ENCODE measurements at regions not wholly inside any gene's neighbourhood (a gene's known extent, or its start where the extent isn't known, plus 50 kb on each side); places are given as distances from the start of the nearest gene placed in this dataset.

DNA sequence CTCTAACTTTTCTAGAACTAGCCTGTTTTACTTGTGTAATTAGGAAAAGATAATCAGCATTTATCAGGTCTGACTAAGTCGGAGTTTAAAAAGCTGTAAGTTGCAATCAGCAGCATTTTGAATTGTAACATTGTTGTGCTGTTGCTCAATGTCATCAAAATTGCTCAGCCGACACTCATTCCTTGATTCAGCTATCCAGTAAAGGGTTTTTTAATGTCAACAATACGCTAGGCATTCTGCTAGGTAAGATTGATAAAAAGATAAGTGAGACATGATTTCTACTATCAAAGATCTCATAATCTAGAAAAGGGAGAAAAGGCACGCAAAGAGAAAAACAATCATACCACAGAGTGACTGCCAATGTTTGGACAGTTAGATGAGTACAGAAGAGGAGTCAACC, 327.1 kb upstream of the CDH2 start:
- DNase-seq (ENCODE audit: low spot score): no peak
- no peaks in the 10 kb centered on the region for H4K20me1 ChIP-seq (ENCODE audit: low read depth)
- H3F3A ChIP-seq (ENCODE audit: low read depth): no peaks in the 10 kb centered on the region
- H3K27ac ChIP-seq: no peak overlapping the region
- H3K9ac ChIP-seq: no peak overlapping the region
- Mint-ChIP-seq H3K9me3 (no peaks in the 10 kb centered on the region), H3K4me1 (peaks cover 6% of the 10 kb centered on the region), H3K27ac (no peak overlapping the region), H3K4me3 (no peak overlapping the region), H3K27me3 (ENCODE audit: insufficient read depth, low read depth) (no peaks in the 10 kb centered on the region), H3K36me3 (no peaks in the 10 kb centered on the region)
- no peak overlapping the region for H3K4me3 ChIP-seq
- H3K79me2 ChIP-seq (ENCODE audit: low read depth): no peaks in the 10 kb centered on the region
- no peaks in the 10 kb centered on the region for H3K36me3 ChIP-seq
- no peaks in the 10 kb centered on the region for H3K27me3 ChIP-seq
- no peaks in the 10 kb centered on the region for H3K9me3 ChIP-seq (ENCODE audit: low read depth)
- TF ChIP-seq EZH2phosphoT487 (IDR thresholded peaks at IDR 0.05): no peak
- TF ChIP-seq, protein P1, sequence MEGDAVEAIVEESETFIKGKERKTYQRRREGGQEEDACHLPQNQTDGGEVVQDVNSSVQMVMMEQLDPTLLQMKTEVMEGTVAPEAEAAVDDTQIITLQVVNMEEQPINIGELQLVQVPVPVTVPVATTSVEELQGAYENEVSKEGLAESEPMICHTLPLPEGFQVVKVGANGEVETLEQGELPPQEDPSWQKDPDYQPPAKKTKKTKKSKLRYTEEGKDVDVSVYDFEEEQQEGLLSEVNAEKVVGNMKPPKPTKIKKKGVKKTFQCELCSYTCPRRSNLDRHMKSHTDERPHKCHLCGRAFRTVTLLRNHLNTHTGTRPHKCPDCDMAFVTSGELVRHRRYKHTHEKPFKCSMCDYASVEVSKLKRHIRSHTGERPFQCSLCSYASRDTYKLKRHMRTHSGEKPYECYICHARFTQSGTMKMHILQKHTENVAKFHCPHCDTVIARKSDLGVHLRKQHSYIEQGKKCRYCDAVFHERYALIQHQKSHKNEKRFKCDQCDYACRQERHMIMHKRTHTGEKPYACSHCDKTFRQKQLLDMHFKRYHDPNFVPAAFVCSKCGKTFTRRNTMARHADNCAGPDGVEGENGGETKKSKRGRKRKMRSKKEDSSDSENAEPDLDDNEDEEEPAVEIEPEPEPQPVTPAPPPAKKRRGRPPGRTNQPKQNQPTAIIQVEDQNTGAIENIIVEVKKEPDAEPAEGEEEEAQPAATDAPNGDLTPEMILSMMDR (IDR thresholded peaks at IDR 0.05): no peak
- no peak for TF ChIP-seq EZH2 (IDR thresholded peaks at IDR 0.05)
- H3K4me1 ChIP-seq: no peaks in the 10 kb centered on the region
- H3K4me2 ChIP-seq: no peak overlapping the region
- H2AFZ ChIP-seq (replicated peaks): no peak overlapping the region

DNA sequence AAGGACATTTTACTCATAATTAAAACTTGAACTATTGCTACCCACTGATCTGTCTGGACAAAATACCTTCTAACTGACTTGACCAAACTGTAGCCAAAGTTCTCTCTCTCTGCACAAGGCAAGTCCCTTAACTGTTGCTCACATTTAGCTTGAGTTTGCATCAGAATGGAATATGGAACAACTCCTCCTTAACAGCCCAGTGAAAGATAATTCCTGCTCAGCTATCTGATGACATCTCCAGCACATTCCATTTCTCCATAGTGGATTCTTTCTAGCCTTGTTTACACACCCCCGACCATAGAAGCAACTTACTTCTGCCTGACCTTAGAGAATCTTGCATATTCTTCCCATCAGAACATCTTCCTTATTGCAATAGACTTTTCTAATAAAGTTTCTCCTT, 317.2 kb upstream of the CDH2 start:
- H3K27ac Mint-ChIP-seq: no peak overlapping the region
- Histone ChIP-seq H3K9me3 (ENCODE audit: low read depth) (no peaks in the 10 kb centered on the region), H3F3A (ENCODE audit: low read depth) (no peaks in the 10 kb centered on the region), H3K4me1 (no peaks in the 10 kb centered on the region), H3K9ac (no peak overlapping the region), H3K4me2 (no peak overlapping the region), H4K20me1 (ENCODE audit: low read depth) (no peaks in the 10 kb centered on the region), H3K4me3 (no peak overlapping the region), H3K36me3 (no peaks in the 10 kb centered on the region), H3K27ac (no peak overlapping the region), H3K27me3 (no peaks in the 10 kb centered on the region), H2AFZ (replicated peaks) (peak overlapping the region; percentile 34), H3K79me2 (ENCODE audit: low read depth) (no peaks in the 10 kb centered on the region)
- no peaks in the 10 kb centered on the region for H3K27me3 Mint-ChIP-seq (ENCODE audit: insufficient read depth, low read depth)
- H3K9me3 Mint-ChIP-seq: peaks cover 3% of the 10 kb centered on the region
- no peaks in the 10 kb centered on the region for H3K4me1 Mint-ChIP-seq
- no peak for DNase-seq (ENCODE audit: low spot score)
- no peak overlapping the region for H3K4me3 Mint-ChIP-seq
- no peaks in the 10 kb centered on the region for H3K36me3 Mint-ChIP-seq
- TF ChIP-seq, protein P1 (IDR thresholded peaks at IDR 0.05): no peak
- TF ChIP-seq EZH2phosphoT487 (IDR thresholded peaks at IDR 0.05): no peak
- no peak for TF ChIP-seq EZH2 (IDR thresholded peaks at IDR 0.05)

DNA sequence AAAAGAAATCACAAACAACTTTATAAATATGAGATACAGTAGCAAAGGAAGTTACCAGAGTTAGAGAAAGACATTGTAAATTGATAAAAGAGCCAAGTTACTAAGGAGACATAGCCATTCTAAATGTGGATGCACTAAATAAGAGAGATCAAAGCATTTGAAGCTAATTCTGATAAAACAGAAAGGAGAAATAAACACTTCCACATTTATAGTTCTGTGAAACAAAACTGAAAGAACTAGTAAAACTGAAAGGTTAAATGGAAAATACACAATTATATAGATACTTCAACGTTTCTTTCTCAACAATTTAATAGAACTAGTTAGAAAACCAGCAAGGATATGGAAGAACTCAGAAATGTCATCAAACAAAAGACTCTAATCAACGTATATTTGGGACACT, 309.0 kb upstream of the CDH2 start:
- no peaks in the 10 kb centered on the region for H3K9me3 ChIP-seq (ENCODE audit: low read depth)
- no peak overlapping the region for H3K4me3 Mint-ChIP-seq
- H3K4me1 ChIP-seq: no peaks in the 10 kb centered on the region
- no peaks in the 10 kb centered on the region for H3F3A ChIP-seq (ENCODE audit: low read depth)
- H3K4me1 Mint-ChIP-seq: no peaks in the 10 kb centered on the region
- no peaks in the 10 kb centered on the region for H4K20me1 ChIP-seq (ENCODE audit: low read depth)
- no peaks in the 10 kb centered on the region for H3K79me2 ChIP-seq (ENCODE audit: low read depth)
- no peaks in the 10 kb centered on the region for H3K27me3 Mint-ChIP-seq (ENCODE audit: insufficient read depth, low read depth)
- no peaks in the 10 kb centered on the region for H3K27me3 ChIP-seq
- no peak for DNase-seq (ENCODE audit: low spot score)
- no peaks in the 10 kb centered on the region for H3K36me3 ChIP-seq
- TF ChIP-seq EZH2phosphoT487 (IDR thresholded peaks at IDR 0.05) (no peak), EZH2 (IDR thresholded peaks at IDR 0.05) (no peak)
- TF ChIP-seq, protein P1 (IDR thresholded peaks at IDR 0.05): no peak
- no peak overlapping the region for H3K27ac Mint-ChIP-seq
- no peak overlapping the region for H3K4me3 ChIP-seq
- no peaks in the 10 kb centered on the region for H3K9me3 Mint-ChIP-seq
- H3K4me2 ChIP-seq: no peak overlapping the region
- H3K9ac ChIP-seq: no peak overlapping the region
- H3K27ac ChIP-seq: no peak overlapping the region
- no peak overlapping the region for H2AFZ ChIP-seq (replicated peaks)
- H3K36me3 Mint-ChIP-seq: no peaks in the 10 kb centered on the region
